ENCODE measurements at regions not wholly inside any gene's neighbourhood (a gene's known extent, or its start where the extent isn't known, plus 50 kb on each side); places are given as distances from the start of the nearest gene placed in this dataset.
"Not testable (repeated sequence)": the region's sequence is repeated elsewhere in the genome, so short reads cannot be mapped to it uniquely, and the experiment has no call there.

- not testable (repeated sequence) for TF ChIP-seq CTCF, POLR2AphosphoS5 (IDR thresholded peaks at IDR 0.05)
Observed at GRCh38 chr7:113496586-113496985, 378.2 kb upstream of the SMIM30 start.

All from esophagus muscularis mucosa (tissue), 3 donors.